Right lobe of liver (tissue), 4 donors: ENCODE measurements at regions not wholly inside any gene's neighbourhood (a gene's known extent, or its start where the extent isn't known, plus 50 kb on each side); places are given as distances from the start of the nearest gene placed in this dataset.

Source experiments
- CTCF ChIP-seq, 4 donors: fragments of 200-600 bp in 3 of 4; fragments of 450-650 bp in 1 of 4; IDR thresholded peaks; one replicate each; pipeline versions ENCODE4 v1.5.1 to v1.8.0; 2016 to 2022; ENCODE audit warnings: antibody characterized with exemption in 4 of 4, mild to moderate bottlenecking in 2 of 4
- POLR2A ChIP-seq: fragments of 450-650 bp; IDR thresholded peaks from one replicate; pipeline ENCODE4 v1.6.1; 2017; ENCODE audit warnings: antibody characterized with exemption, mild to moderate bottlenecking
- donor health status: DM: no; HTN: no; CAD: no.
- donor health status: DM: no; HTN: no; CAD: no.
- donor health status: DM: no; HTN: yes; CAD: no.

GRCh38 chr4:151955721-151956380, 195.0 kb upstream of the GATB start:
- no peak for TF ChIP-seq CTCF (IDR thresholded peaks at IDR 0.05)
- no peak for TF ChIP-seq POLR2A
